ENCODE measurements at regions not wholly inside any gene's neighbourhood (a gene's known extent, or its start where the extent isn't known, plus 50 kb on each side); places are given as distances from the start of the nearest gene placed in this dataset.
A peak's percentile ranks its signal among the peaks of the same experiment; 100 is the strongest.

DNA sequence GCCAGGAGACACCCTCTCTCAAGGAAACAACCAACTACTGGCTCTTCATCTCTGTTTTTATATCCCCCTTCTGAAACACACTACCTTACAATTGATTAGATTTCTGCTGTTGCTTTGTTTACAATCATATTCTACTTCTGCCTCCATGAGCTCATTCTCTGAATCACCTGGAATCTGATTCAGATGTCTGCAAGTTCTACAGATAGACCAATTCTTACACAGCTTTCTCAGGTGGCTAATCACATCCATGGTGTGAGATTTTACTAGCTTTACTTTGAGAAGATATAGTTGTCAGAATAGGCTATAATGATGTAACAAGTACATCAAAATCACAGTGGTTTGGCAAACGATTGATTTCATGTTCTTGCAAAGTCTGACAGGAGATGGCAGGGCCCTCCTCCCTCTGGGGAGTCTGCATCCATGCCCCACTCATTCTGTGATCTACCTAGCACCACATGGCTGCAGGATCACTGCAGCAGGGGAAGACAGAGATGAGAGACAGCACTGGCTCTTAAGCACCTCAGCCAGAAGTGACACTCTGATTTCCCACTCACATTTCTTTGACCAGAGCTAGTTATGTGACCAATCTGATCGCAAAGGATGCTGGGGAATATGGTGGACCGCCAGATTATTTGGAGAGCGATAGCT is 243.7 kb downstream of the FOXO1 start:
- DNase-seq (no peak), ATAC-seq (ENCODE audit: low read depth) (no peak)
- TF ChIP-seq CTCF (IDR thresholded peaks at IDR 0.05): no peak
- Mint-ChIP-seq H3K4me1 (peaks cover 28% of the 10 kb centered on the region), H3K4me3 (no peak overlapping the region), H3K9me3 (no peaks in the 10 kb centered on the region), H3K27ac (no peak overlapping the region), H3K27me3 (no peaks in the 10 kb centered on the region), H3K36me3 (ENCODE audit: low read depth) (no peaks in the 10 kb centered on the region)
- intact Hi-C loops (cut with micrococcal nuclease): loop anchor here (1.0 kb wide), 1 partner anchor 9 kb away; no protein-coding TSS in a partner anchor
- ChIA-PET POLR2A (interaction anchor here (1.0 to 1.9 kb wide), 2 partner anchors 10 to 22 kb away, joined by 5 to 9 read pairs; no protein-coding TSS in a partner anchor), CTCF (no interaction called here)

DNA sequence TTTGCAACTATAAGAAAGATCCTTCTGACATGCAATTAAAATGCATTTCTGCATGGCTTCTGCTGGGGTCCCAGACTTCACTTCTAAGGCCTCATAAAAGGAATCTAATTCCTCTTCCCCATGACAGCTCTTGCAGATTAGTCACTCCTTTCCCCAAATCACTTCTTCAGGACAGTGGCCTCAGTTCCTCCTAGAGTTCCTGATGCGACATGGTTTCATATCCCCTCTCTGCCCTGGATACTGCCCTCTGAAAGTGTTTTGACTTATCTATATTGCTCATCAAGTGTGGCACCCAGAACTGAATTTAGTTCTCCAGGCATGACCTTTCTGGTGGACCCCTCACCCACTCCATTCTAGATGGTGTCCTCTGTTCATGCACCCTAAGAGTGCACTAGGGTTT is 238.1 kb downstream of the FOXO1 start:
- Mint-ChIP-seq H3K4me1 (peaks cover 56% of the 10 kb centered on the region), H3K4me3 (no peak overlapping the region), H3K27me3 (no peaks in the 10 kb centered on the region), H3K9me3 (no peaks in the 10 kb centered on the region), H3K27ac (no peak overlapping the region), H3K36me3 (ENCODE audit: low read depth) (no peaks in the 10 kb centered on the region)
- DNase-seq: no peak
- POLR2A ChIA-PET: no interaction called here
- no peak for TF ChIP-seq CTCF (IDR thresholded peaks at IDR 0.05)
- ATAC-seq (ENCODE audit: low read depth): no peak
- intact Hi-C loops (cut with micrococcal nuclease): no loop called here
- CTCF ChIA-PET: no interaction called here

- TF ChIP-seq CTCF (IDR thresholded peaks at IDR 0.05): no peak
- ATAC-seq (ENCODE audit: low read depth): no peak
- peaks cover 72% of the 10 kb centered on the region for H3K4me1 Mint-ChIP-seq
- ChIA-PET CTCF (interaction anchor here (1.8 kb wide), 1 partner anchor 9 kb away, joined by 6 read pairs; no protein-coding TSS in a partner anchor), POLR2A (interaction anchor here (0.7 to 5.5 kb wide), 3 partner anchors 15 to 258 kb away, joined by 4 to 88 read pairs (median 6); no protein-coding TSS in a partner anchor)
- H3K36me3 Mint-ChIP-seq (ENCODE audit: low read depth): no peaks in the 10 kb centered on the region
- no peaks in the 10 kb centered on the region for H3K27me3 Mint-ChIP-seq
- peak overlapping the region; percentile 69 for H3K27ac Mint-ChIP-seq
- no peaks in the 10 kb centered on the region for H3K9me3 Mint-ChIP-seq
- DNase-seq: no peak
- intact Hi-C loops (cut with micrococcal nuclease): loop anchor here (10.0 kb wide), 1 partner anchor 345 kb away; the partner anchor contains the start of gene MRPS31
- no peak overlapping the region for H3K4me3 Mint-ChIP-seq
These were observed 236.5 kb downstream of the FOXO1 start for GRCh38 chr13:40429706-40430545.

DNA sequence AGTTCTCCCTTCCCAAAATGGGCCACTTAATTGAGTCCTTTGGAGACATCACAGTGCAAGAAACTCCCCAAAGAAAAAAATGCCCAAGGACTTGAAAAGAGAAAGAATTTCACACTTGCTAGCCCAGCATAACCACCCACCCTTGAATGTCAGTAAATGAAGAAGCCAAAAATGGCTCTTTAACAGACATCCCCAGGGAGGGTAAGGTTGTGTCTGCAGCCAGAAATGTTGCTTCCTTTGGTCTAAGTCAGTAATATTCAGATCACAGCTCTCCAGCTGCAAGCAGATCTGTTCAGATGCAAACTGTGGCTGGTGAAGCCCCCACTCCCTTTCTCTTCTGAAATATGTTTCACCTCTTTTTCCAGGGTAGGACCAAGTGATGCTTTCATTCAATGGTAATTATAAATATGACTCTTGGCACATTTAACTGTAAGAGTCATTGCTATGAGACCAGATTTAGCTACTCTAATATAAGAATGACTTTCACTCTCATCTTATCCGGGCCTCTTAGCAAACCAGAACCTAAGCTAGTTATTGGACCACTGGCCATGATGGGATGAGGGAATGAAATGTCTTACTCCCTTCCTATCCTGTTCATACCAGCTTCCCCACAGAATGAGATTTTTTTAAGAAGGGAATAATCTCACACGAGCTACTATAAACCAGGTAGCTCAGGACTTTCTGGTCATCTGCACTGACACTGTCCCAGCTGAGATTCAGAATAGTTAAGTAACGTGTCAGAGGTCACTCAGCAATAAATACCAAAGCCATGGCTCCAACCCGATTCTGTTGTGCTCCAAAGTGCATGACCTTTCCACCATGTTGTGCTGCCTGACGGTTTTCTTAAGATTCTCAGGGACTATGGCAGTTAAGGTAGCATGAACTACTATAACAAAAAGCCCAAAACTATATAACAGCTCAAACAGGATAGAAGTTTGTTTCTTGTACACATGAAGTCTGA is 234.1 kb downstream of the FOXO1 start:
- H3K4me3 Mint-ChIP-seq: peak overlapping the region; percentile 56
- peak; percentile 87 for ATAC-seq (ENCODE audit: low read depth)
- DNase-seq: no peak
- H3K4me1 Mint-ChIP-seq: peaks cover 88% of the 10 kb centered on the region
- no peak for TF ChIP-seq CTCF (IDR thresholded peaks at IDR 0.05)
- POLR2A ChIA-PET: interaction anchor here (0.6 to 5.5 kb wide), 11 partner anchors 10 to 363 kb away, joined by 3 to 88 read pairs (median 5); partner anchors contain the start of gene FOXO1
- no peaks in the 10 kb centered on the region for H3K36me3 Mint-ChIP-seq (ENCODE audit: low read depth)
- CTCF ChIA-PET: interaction anchor here (0.7 to 2.4 kb wide), 7 partner anchors 11 to 489 kb away, joined by 3 to 8 read pairs (median 4); no protein-coding TSS in a partner anchor
- H3K27me3 Mint-ChIP-seq: no peaks in the 10 kb centered on the region
- no peaks in the 10 kb centered on the region for H3K9me3 Mint-ChIP-seq
- intact Hi-C loops (cut with micrococcal nuclease): loop anchor here (1.0 to 10.0 kb wide), 3 partner anchors 13 to 343 kb away; partner anchors contain the start of gene MRPS31
- H3K27ac Mint-ChIP-seq: peak overlapping the region; percentile 89
